Astrocyte (in vitro differentiated cells and primary cell): ENCODE measurements at regions not wholly inside any gene's neighbourhood (a gene's known extent, or its start where the extent isn't known, plus 50 kb on each side); places are given as distances from the start of the nearest gene placed in this dataset.

Experiments
- DNase-seq: peaks from one replicate; pipeline ENCODE4 v3.0.0-alpha.2; 2010; ENCODE audit warnings: low read depth
- FAIRE-seq: peaks from 2 replicates; lab custom pipeline; 2011; peaks lifted over from hg19 to GRCh38; lab: Jason Lieb, UNC
- H2AFZ ChIP-seq: 2 replicates; pipeline ENCODE4 v1.6.0; 2012; ENCODE audit warnings: low read depth, low read length, inconsistent platforms
- H3K27ac ChIP-seq: 2 replicates; pipeline ENCODE4 v1.5.1; 2011; ENCODE audit warnings: low read depth, low read length, inconsistent platforms
- H3K27me3 ChIP-seq: 2 replicates; pipeline ENCODE4 v1.6.0; 2011; ENCODE audit warnings: low read length, inconsistent platforms; ENCODE audit not compliant: insufficient read depth
- H3K36me3 ChIP-seq: 2 replicates; pipeline ENCODE4 v1.5.1; 2011; ENCODE audit warnings: low read length, inconsistent platforms; ENCODE audit not compliant: insufficient read depth
- H3K4me1 ChIP-seq: 2 replicates; pipeline ENCODE4 v1.5.1; 2011; ENCODE audit warnings: low read length, inconsistent platforms; ENCODE audit not compliant: insufficient read depth
- H3K4me2 ChIP-seq: 2 replicates; pipeline ENCODE4 v1.6.0; 2012; ENCODE audit warnings: low read length, inconsistent platforms
- H3K4me3 ChIP-seq: 2 replicates; pipeline ENCODE4 v1.5.1; 2011; ENCODE audit warnings: low read depth, mild to moderate bottlenecking, low read length, inconsistent platforms; ENCODE audit not compliant: insufficient read depth
- H3K79me2 ChIP-seq: 2 replicates; pipeline ENCODE4 v1.6.0; 2012; ENCODE audit warnings: mild to moderate bottlenecking, low read length, inconsistent platforms; ENCODE audit not compliant: insufficient read depth
- H3K9ac ChIP-seq: 2 replicates; pipeline ENCODE4 v1.6.0; 2012; ENCODE audit warnings: mild to moderate bottlenecking, low read length, inconsistent platforms
- H3K9me3 ChIP-seq: 2 replicates; pipeline ENCODE4 v1.5.1; 2012; ENCODE audit warnings: low read depth, mild to moderate bottlenecking, low read length, inconsistent platforms; ENCODE audit not compliant: insufficient read depth
- H4K20me1 ChIP-seq: 2 replicates; pipeline ENCODE4 v1.6.0; 2012; ENCODE audit warnings: low read length, inconsistent platforms; ENCODE audit not compliant: insufficient read depth
- H3K27ac Mint-ChIP-seq: one replicate; pipeline ENCODE4 v1.8.0; 2021; ENCODE audit warnings: mild to moderate bottlenecking, mixed read lengths; ENCODE audit not compliant: unreplicated experiment
- H3K27me3 Mint-ChIP-seq: one replicate; pipeline ENCODE4 v1.8.0; 2021; ENCODE audit warnings: low read depth, mixed read lengths; ENCODE audit not compliant: unreplicated experiment
- H3K36me3 Mint-ChIP-seq: one replicate; pipeline ENCODE4 v1.8.0; 2021; ENCODE audit warnings: low read depth, mixed read lengths; ENCODE audit not compliant: unreplicated experiment
- H3K4me1 Mint-ChIP-seq: one replicate; pipeline ENCODE4 v1.8.0; 2021; ENCODE audit warnings: low read depth, mixed read lengths; ENCODE audit not compliant: unreplicated experiment
- H3K4me3 Mint-ChIP-seq: one replicate; pipeline ENCODE4 v1.8.0; 2021; ENCODE audit warnings: mild to moderate bottlenecking, moderate library complexity, mixed read lengths; ENCODE audit not compliant: unreplicated experiment
- H3K9me3 Mint-ChIP-seq: one replicate; pipeline ENCODE4 v1.8.0; 2021; ENCODE audit warnings: mild to moderate bottlenecking, mixed read lengths; ENCODE audit not compliant: unreplicated experiment
- EZH2 ChIP-seq: IDR thresholded peaks from 2 replicates; pipeline ENCODE4 v1.6.1; 2012; ENCODE audit warnings: mild to moderate bottlenecking, low read length, inconsistent platforms; ENCODE audit not compliant: insufficient read depth
- TF ChIP-seq, protein P1 (sequence below): IDR thresholded peaks from 2 replicates; pipeline ENCODE4 v1.5.1; 2011; ENCODE audit warnings: low read depth, mild to moderate bottlenecking, inconsistent platforms, low read length, moderate library complexity; ENCODE audit not compliant: insufficient read depth

- Mint-ChIP-seq H3K27me3 (peaks cover 11% of the 10 kb centered on the region), H3K27ac (no peak overlapping the region), H3K4me1 (peaks cover 5% of the 10 kb centered on the region), H3K9me3 (peaks cover 2% of the 10 kb centered on the region), H3K36me3 (no peaks in the 10 kb centered on the region), H3K4me3 (no peak overlapping the region)
- no peak for TF ChIP-seq EZH2
- Histone ChIP-seq H3K79me2 (no peaks in the 10 kb centered on the region), H3K9ac (no peak overlapping the region), H3K4me2 (no peak overlapping the region), H3K36me3 (no peaks in the 10 kb centered on the region), H4K20me1 (no peaks in the 10 kb centered on the region), H3K27ac (no peak overlapping the region), H3K4me1 (no peaks in the 10 kb centered on the region), H2AFZ (peak overlapping the region; percentile 44), H3K9me3 (no peaks in the 10 kb centered on the region), H3K4me3 (no peak overlapping the region), H3K27me3 (no peaks in the 10 kb centered on the region)
- no peak for DNase-seq
- FAIRE-seq, result no peak
Measured at GRCh38 chr20:52461582-52461981, 270.0 kb upstream of the ZFP64 start.

DNA sequence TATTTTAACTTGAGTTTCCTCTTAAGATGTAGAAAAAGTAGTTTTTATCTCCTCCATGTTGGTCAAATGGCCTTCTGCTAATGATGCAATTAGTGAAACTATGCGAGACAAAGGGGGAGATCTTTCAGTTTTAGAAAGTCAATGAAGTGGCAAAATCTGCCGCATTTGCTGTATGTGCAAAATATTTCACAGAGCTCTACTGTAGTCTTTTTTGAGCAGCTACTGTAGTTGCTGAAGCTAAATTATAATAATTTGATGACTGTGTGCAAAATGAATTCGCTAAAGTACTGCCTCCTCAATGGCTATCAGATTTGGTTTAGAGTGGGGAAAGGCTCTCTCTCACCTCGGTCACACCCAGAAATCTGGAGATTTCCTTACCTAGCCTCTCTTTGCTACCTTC, 267.6 kb upstream of the ZFP64 start:
- Mint-ChIP-seq H3K9me3 (peaks cover 4% of the 10 kb centered on the region), H3K36me3 (no peaks in the 10 kb centered on the region), H3K4me1 (peaks cover 10% of the 10 kb centered on the region), H3K27me3 (peaks cover 8% of the 10 kb centered on the region), H3K27ac (no peak overlapping the region), H3K4me3 (no peak overlapping the region)
- H2AFZ ChIP-seq, result no peak overlapping the region
- DNase-seq, result no peak
- H3K4me1 ChIP-seq, result peaks cover 10% of the 10 kb centered on the region
- no peak overlapping the region for H3K4me2 ChIP-seq
- H4K20me1 ChIP-seq, result no peaks in the 10 kb centered on the region
- H3K9ac ChIP-seq, result no peak overlapping the region
- no peak overlapping the region for H3K4me3 ChIP-seq
- no peaks in the 10 kb centered on the region for H3K79me2 ChIP-seq
- no peak for TF ChIP-seq EZH2
- TF ChIP-seq, protein P1, sequence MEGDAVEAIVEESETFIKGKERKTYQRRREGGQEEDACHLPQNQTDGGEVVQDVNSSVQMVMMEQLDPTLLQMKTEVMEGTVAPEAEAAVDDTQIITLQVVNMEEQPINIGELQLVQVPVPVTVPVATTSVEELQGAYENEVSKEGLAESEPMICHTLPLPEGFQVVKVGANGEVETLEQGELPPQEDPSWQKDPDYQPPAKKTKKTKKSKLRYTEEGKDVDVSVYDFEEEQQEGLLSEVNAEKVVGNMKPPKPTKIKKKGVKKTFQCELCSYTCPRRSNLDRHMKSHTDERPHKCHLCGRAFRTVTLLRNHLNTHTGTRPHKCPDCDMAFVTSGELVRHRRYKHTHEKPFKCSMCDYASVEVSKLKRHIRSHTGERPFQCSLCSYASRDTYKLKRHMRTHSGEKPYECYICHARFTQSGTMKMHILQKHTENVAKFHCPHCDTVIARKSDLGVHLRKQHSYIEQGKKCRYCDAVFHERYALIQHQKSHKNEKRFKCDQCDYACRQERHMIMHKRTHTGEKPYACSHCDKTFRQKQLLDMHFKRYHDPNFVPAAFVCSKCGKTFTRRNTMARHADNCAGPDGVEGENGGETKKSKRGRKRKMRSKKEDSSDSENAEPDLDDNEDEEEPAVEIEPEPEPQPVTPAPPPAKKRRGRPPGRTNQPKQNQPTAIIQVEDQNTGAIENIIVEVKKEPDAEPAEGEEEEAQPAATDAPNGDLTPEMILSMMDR, result no peak
- no peaks in the 10 kb centered on the region for H3K36me3 ChIP-seq
- no peaks in the 10 kb centered on the region for H3K27me3 ChIP-seq
- no peaks in the 10 kb centered on the region for H3K9me3 ChIP-seq
- no peak overlapping the region for H3K27ac ChIP-seq
- no peak for FAIRE-seq

DNA sequence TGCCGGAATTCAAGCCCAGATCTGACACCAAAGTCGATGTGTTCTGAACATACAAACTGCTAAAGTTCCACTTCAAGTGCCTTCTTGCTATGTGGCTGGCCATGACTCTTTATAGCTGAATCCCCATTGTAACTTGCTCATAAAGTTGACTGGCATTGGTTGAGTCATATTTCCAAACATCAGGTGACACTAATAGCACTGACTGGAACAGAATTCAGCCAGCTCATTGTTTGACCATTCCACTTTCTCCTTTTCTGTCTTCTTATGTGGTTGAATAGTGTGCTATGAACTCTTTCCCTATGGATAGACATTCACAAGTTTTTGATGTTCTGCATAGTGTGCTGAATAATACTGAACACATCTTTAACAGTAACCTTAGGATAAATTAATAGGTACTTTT, 266.2 kb upstream of the ZFP64 start:
- Histone ChIP-seq H3K9ac (no peak overlapping the region), H4K20me1 (no peaks in the 10 kb centered on the region), H3K27me3 (no peaks in the 10 kb centered on the region), H3K4me2 (no peak overlapping the region), H3K27ac (no peak overlapping the region), H3K36me3 (no peaks in the 10 kb centered on the region), H3K9me3 (no peaks in the 10 kb centered on the region), H3K79me2 (no peaks in the 10 kb centered on the region), H3K4me3 (no peak overlapping the region), H3K4me1 (peaks cover 10% of the 10 kb centered on the region), H2AFZ (no peak overlapping the region)
- Mint-ChIP-seq H3K9me3 (peaks cover 6% of the 10 kb centered on the region), H3K27ac (no peak overlapping the region), H3K27me3 (peaks cover 8% of the 10 kb centered on the region), H3K4me1 (peaks cover 10% of the 10 kb centered on the region), H3K4me3 (no peak overlapping the region), H3K36me3 (no peaks in the 10 kb centered on the region)
- TF ChIP-seq EZH2, result no peak
- TF ChIP-seq, protein P1, result no peak
- FAIRE-seq (no peak), DNase-seq (peak; percentile 56)
